ENCODE measurements at regions not wholly inside any gene's neighbourhood (a gene's known extent, or its start where the extent isn't known, plus 50 kb on each side); places are given as distances from the start of the nearest gene placed in this dataset.

DNA sequence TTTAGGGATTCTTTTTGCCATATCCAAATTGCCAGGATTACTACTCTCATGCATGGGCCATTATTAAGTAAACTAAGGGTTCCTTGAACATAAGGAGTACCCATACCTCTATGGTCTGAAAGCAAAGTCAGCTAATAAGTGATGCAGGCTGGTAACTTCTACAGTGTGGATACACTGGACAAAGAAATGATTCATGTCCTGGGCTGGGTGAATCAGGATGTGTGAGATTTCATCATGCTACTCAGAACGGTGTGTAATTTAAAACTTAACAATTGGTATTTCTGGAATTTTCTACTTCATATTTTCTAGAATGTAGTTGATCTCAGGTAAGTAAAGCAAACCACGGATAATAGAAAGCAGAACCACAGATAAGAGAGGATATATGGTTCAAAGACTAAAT lies 428.8 kb downstream of the CHSY3 start:
- no peaks in the 10 kb centered on the region for H3K4me1 Mint-ChIP-seq
- H3K36me3 Mint-ChIP-seq = no peaks in the 10 kb centered on the region
- no CpG with 5 or more reads among the region's 2 CpGs for WGBS (ENCODE audit: insufficient coverage)
- peaks cover 18 to 21% of the 10 kb centered on the region in 2 donors for H3K9me3 ChIP-seq (replicated peaks in 1 of 2; ENCODE audit: control insufficient read depth in 1 of 2, insufficient read depth in 1 of 2, low read length in 2 of 2)
- no peaks in the 10 kb centered on the region for H3K36me3 ChIP-seq (replicated peaks in 1 of 2; ENCODE audit: control insufficient read depth in 1 of 2, insufficient read depth in 2 of 2, low read length in 2 of 2)
- no peaks in the 10 kb centered on the region for H4K20me1 ChIP-seq (ENCODE audit: insufficient read depth, low read length)
- no peaks in the 10 kb centered on the region for H3K4me1 ChIP-seq (ENCODE audit: control insufficient read depth in 1 of 2, insufficient read depth in 2 of 2, low read length in 2 of 2)
- H3K27ac ChIP-seq (ENCODE audit: low read depth in 1 of 2, low read length in 2 of 2) = no peak overlapping the region
- H3K27me3 ChIP-seq (ENCODE audit: control insufficient read depth in 2 of 2, insufficient read depth in 2 of 2, low read length in 2 of 2) = no peaks in the 10 kb centered on the region
- H3K27ac Mint-ChIP-seq = no peak overlapping the region
- H3K4me2 ChIP-seq (replicated peaks; ENCODE audit: extremely low read depth, low read length, poor library complexity, severe bottlenecking) = no peak overlapping the region
- no peak overlapping the region for H3K9ac ChIP-seq (ENCODE audit: insufficient read depth, low read length, poor library complexity, severe bottlenecking)
- no peak for DNase-seq
- peaks cover 11 to 30% (median 16%) of the 10 kb centered on the region in 7 donors for H3K9me3 Mint-ChIP-seq
- no peak overlapping the region for H3K4me3 Mint-ChIP-seq
- no peak overlapping the region for H3K4me3 ChIP-seq (replicated peaks in 1 of 3; ENCODE audit: low read depth in 2 of 3, low read length in 3 of 3)
- intact Hi-C loops (cut with micrococcal nuclease) = no loop called here
- no peak overlapping the region for H2AFZ ChIP-seq (ENCODE audit: insufficient read depth, low read depth, low read length, poor library complexity, severe bottlenecking)
- H3K79me2 ChIP-seq (ENCODE audit: insufficient read depth, low read length) = no peaks in the 10 kb centered on the region
- H3K27me3 Mint-ChIP-seq (ENCODE audit: low read depth in 3 of 3) = no peaks in the 10 kb centered on the region
- TF ChIP-seq CTCF (IDR thresholded peaks at IDR 0.05) = no peak

- intact Hi-C loops (cut with micrococcal nuclease) = no loop called here
- WGBS (ENCODE audit: insufficient coverage) = no CpG with 5 or more reads among the region's 3 CpGs
- Histone ChIP-seq H3K27ac (ENCODE audit: low read depth in 1 of 2, low read length in 2 of 2) (no peak overlapping the region), H3K36me3 (replicated peaks in 1 of 2; ENCODE audit: control insufficient read depth in 1 of 2, insufficient read depth in 2 of 2, low read length in 2 of 2) (no peaks in the 10 kb centered on the region), H3K4me2 (replicated peaks; ENCODE audit: extremely low read depth, low read length, poor library complexity, severe bottlenecking) (no peak overlapping the region), H3K27me3 (ENCODE audit: control insufficient read depth in 2 of 2, insufficient read depth in 2 of 2, low read length in 2 of 2) (no peaks in the 10 kb centered on the region), H3K79me2 (ENCODE audit: insufficient read depth, low read length) (no peaks in the 10 kb centered on the region), H3K4me3 (replicated peaks in 1 of 3; ENCODE audit: low read depth in 2 of 3, low read length in 3 of 3) (no peak overlapping the region), H2AFZ (ENCODE audit: insufficient read depth, low read depth, low read length, poor library complexity, severe bottlenecking) (no peak overlapping the region), H4K20me1 (ENCODE audit: insufficient read depth, low read length) (no peaks in the 10 kb centered on the region), H3K4me1 (ENCODE audit: control insufficient read depth in 1 of 2, insufficient read depth in 2 of 2, low read length in 2 of 2) (no peaks in the 10 kb centered on the region), H3K9ac (ENCODE audit: insufficient read depth, low read length, poor library complexity, severe bottlenecking) (no peak overlapping the region), H3K9me3 (replicated peaks in 1 of 2; ENCODE audit: control insufficient read depth in 1 of 2, insufficient read depth in 1 of 2, low read length in 2 of 2) (peaks cover 18 to 28% of the 10 kb centered on the region in 2 donors)
- Mint-ChIP-seq H3K4me1 (no peaks in the 10 kb centered on the region), H3K27ac (no peak overlapping the region), H3K4me3 (no peak overlapping the region), H3K9me3 (peaks cover 13 to 30% (median 21%) of the 10 kb centered on the region in 7 donors), H3K27me3 (ENCODE audit: low read depth in 3 of 3) (no peaks in the 10 kb centered on the region), H3K36me3 (no peaks in the 10 kb centered on the region)
- TF ChIP-seq CTCF (IDR thresholded peaks at IDR 0.05) = no peak
- DNase-seq = no peak
Observed at GRCh38 chr5:130331332-130331731, 427.1 kb downstream of the CHSY3 start.
